ENCODE measurements at regions not wholly inside any gene's neighbourhood (a gene's known extent, or its start where the extent isn't known, plus 50 kb on each side); places are given as distances from the start of the nearest gene placed in this dataset.
"Not testable (repeated sequence)": the region's sequence is repeated elsewhere in the genome, so short reads cannot be mapped to it uniquely, and the experiment has no call there.

- H3K9me3 Mint-ChIP-seq; DNase-seq (ENCODE audit: extremely low spot score, unreplicated experiment); H3K4me1 Mint-ChIP-seq (ENCODE audit: unreplicated experiment); H3K27me3 Mint-ChIP-seq; H3K4me3 Mint-ChIP-seq; H3K27ac Mint-ChIP-seq; H3K36me3 Mint-ChIP-seq: not testable (repeated sequence)
These were observed 139.2 kb upstream of the TPTE start for GRCh38 chr21:10382135-10382534.

- not testable (repeated sequence) for H3K4me3 Mint-ChIP-seq; H3K4me1 Mint-ChIP-seq (ENCODE audit: unreplicated experiment); H3K9me3 Mint-ChIP-seq; H3K27me3 Mint-ChIP-seq; DNase-seq (ENCODE audit: extremely low spot score, unreplicated experiment); H3K27ac Mint-ChIP-seq; H3K36me3 Mint-ChIP-seq
These were observed 138.8 kb upstream of the TPTE start for GRCh38 chr21:10382580-10382979.

DNA sequence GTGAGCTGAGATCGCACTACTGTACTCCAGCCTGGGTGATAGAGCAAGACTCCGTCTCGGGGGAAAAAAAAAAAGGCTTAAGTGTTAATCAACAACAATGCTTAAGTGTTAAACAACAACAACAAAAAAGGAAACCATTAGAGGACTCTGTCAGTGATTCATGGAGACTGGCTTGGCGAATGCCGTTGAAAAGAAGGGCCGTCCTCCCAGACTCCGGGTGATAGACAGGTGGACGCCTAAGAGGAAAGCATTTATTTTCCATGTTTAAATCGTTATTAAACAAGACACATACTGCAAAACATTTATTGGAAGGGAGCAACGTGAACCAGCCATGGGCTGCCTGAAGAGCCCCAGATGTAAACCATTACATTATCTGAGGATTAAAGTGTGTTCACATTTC lies 137.8 kb upstream of the TPTE start:
- not testable (repeated sequence) for H3K4me1 Mint-ChIP-seq (ENCODE audit: unreplicated experiment); DNase-seq (ENCODE audit: extremely low spot score, unreplicated experiment); H3K27me3 Mint-ChIP-seq; H3K36me3 Mint-ChIP-seq; H3K27ac Mint-ChIP-seq; H3K9me3 Mint-ChIP-seq; H3K4me3 Mint-ChIP-seq

GRCh38 chr21:10384304-10384861 lies 137.0 kb upstream of the TPTE start:
- not testable (repeated sequence) for H3K27me3 Mint-ChIP-seq; DNase-seq (ENCODE audit: extremely low spot score, unreplicated experiment); H3K4me1 Mint-ChIP-seq (ENCODE audit: unreplicated experiment); H3K36me3 Mint-ChIP-seq; H3K27ac Mint-ChIP-seq; H3K4me3 Mint-ChIP-seq; H3K9me3 Mint-ChIP-seq

GRCh38 chr21:10385202-10385601 lies 136.2 kb upstream of the TPTE start:
- not testable (repeated sequence) for H3K27ac Mint-ChIP-seq; DNase-seq (ENCODE audit: extremely low spot score, unreplicated experiment); H3K4me1 Mint-ChIP-seq (ENCODE audit: unreplicated experiment); H3K9me3 Mint-ChIP-seq; H3K4me3 Mint-ChIP-seq; H3K27me3 Mint-ChIP-seq; H3K36me3 Mint-ChIP-seq

GRCh38 chr21:10385898-10386527 lies 135.4 kb upstream of the TPTE start:
- DNase-seq (ENCODE audit: extremely low spot score, unreplicated experiment); H3K27me3 Mint-ChIP-seq; H3K4me1 Mint-ChIP-seq (ENCODE audit: unreplicated experiment); H3K36me3 Mint-ChIP-seq; H3K27ac Mint-ChIP-seq; H3K9me3 Mint-ChIP-seq; H3K4me3 Mint-ChIP-seq: not testable (repeated sequence)

DNA sequence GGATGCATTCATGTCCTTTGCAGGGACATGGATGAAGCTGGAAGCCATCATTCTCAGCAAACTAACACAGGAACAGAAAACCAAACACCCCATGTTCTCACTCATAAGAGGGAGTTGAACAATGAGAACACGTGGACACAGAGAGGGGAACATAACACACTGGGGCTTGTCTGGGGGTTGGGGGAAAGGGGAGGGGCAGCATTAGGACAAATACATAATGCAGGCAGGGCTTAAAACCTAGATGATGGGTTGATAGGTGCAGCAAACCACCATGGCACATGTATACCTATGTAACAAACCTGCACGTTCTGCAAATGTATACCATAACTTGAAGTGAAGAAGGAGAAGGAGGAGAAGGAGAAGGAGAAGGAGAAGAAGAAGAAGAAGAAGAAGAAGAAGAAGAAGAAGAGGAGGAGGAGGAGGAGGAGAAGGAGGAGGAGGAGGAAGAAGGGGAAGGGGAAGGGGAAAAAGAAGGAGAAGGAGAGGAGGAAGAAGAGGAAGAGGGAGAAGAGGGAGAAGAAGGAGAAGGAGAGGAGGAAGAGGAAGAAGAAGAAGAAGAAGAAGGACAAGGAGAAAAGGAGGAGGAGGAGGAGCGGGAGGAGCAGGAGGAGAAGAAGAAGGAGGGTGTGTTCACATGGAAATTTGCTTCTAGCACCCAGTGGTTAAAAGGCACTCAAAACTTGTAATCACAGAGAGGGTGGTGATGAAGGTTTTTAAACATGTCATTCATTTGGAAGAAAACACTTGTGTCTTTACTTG lies 133.5 kb upstream of the TPTE start:
- not testable (repeated sequence) for H3K4me1 Mint-ChIP-seq (ENCODE audit: unreplicated experiment); H3K27me3 Mint-ChIP-seq; H3K36me3 Mint-ChIP-seq; DNase-seq (ENCODE audit: extremely low spot score, unreplicated experiment); H3K9me3 Mint-ChIP-seq; H3K4me3 Mint-ChIP-seq; H3K27ac Mint-ChIP-seq

GRCh38 chr21:10388625-10389024 lies 132.8 kb upstream of the TPTE start:
- H3K4me3 Mint-ChIP-seq; H3K36me3 Mint-ChIP-seq; DNase-seq (ENCODE audit: extremely low spot score, unreplicated experiment): not testable (repeated sequence)

GRCh38 chr21:10392301-10392700 lies 129.1 kb upstream of the TPTE start:
- not testable (repeated sequence) for H3K36me3 Mint-ChIP-seq; DNase-seq (ENCODE audit: extremely low spot score, unreplicated experiment); H3K27me3 Mint-ChIP-seq; H3K4me1 Mint-ChIP-seq (ENCODE audit: unreplicated experiment); H3K4me3 Mint-ChIP-seq; H3K9me3 Mint-ChIP-seq; H3K27ac Mint-ChIP-seq

More at GRCh38 chr21:10388625-10389024, 132.8 kb upstream of the TPTE start:
- H3K27ac Mint-ChIP-seq; H3K9me3 Mint-ChIP-seq; H3K4me1 Mint-ChIP-seq (ENCODE audit: unreplicated experiment); H3K27me3 Mint-ChIP-seq: not testable (repeated sequence)

GRCh38 chr21:10395963-10396362 lies 125.4 kb upstream of the TPTE start:
- not testable (repeated sequence) for H3K9me3 Mint-ChIP-seq; H3K27me3 Mint-ChIP-seq; H3K4me3 Mint-ChIP-seq; H3K4me1 Mint-ChIP-seq (ENCODE audit: unreplicated experiment); H3K27ac Mint-ChIP-seq; DNase-seq (ENCODE audit: extremely low spot score, unreplicated experiment); H3K36me3 Mint-ChIP-seq

GRCh38 chr21:10397495-10397915 lies 123.9 kb upstream of the TPTE start:
- not testable (repeated sequence) for H3K4me1 Mint-ChIP-seq (ENCODE audit: unreplicated experiment); H3K4me3 Mint-ChIP-seq; H3K27ac Mint-ChIP-seq; DNase-seq (ENCODE audit: extremely low spot score, unreplicated experiment); H3K36me3 Mint-ChIP-seq; H3K9me3 Mint-ChIP-seq; H3K27me3 Mint-ChIP-seq

DNA sequence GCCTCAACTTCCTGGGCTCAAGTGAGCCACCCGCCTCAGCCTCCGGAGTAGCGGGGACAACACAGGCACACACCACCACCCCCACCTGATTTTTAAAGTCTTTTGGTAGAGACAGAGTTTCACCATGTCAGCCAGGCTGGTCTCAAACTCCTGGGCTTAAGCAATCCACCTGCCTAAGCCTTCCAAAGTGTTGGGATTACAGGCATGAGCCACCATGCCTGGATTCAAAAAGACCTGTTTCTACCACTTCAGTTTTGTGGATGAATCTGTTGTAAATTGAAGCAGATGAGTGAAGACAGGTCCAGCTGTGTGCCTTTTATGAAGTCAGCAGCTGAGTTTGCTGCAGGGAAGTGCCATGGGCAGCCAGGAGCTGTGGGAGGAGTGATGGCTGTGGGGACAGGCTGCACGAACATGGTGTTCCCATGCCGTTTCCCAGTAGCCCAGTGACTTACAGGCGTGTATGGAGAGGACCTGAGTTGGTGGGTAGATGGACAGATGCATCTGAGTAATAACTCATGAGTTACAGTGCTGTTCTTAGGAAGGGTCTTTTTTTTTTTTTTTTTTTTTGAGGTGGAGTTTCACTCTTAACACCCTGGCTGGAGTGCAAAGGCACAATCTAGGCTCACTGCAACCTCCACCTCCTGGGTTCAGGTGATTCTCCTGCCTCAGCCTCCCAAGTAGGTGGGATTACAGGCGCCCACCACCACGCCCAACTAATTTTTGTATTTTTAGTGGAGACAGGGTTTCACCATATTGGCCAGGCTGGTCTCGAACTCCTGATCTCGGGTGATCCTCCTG lies 122.5 kb upstream of the TPTE start:
- not testable (repeated sequence) for H3K4me3 Mint-ChIP-seq; DNase-seq (ENCODE audit: extremely low spot score, unreplicated experiment); H3K36me3 Mint-ChIP-seq; H3K27ac Mint-ChIP-seq; H3K9me3 Mint-ChIP-seq; H3K4me1 Mint-ChIP-seq (ENCODE audit: unreplicated experiment); H3K27me3 Mint-ChIP-seq

DNA sequence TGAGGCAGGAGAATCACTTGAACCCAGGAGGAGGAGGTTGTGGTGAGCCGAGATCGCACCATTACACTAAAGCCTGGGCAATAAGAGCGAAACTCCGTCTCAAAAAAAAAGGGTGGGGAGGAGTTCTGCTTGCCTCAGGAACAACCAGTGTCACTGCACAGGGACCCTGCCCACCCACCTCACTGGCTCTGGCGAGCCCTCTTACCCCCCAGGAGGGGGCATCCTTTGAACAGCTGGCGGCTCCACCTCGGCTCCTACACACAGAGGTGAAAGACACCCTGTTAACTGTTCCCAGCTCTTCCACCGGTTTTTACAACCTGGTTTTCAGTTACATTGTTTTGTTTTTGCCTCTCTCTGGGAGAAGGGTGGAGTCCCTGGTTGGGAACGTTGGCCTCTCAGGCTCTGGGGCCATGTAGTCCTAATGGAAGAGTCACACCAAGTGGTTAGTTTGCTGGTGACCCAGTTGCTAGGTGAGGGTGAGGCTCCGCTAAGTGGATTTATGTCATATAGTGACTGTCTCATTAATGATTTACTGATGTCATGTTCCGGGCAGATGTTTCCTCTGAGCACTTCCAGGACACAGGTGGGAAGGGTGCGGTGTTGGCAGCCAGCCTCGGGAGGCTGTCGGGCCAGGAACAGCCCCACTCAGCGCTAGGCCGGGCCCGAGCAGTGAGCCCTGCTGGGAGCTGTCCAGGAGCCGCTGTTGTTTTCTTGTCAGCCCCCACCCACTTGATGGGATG lies 120.6 kb upstream of the TPTE start:
- not testable (repeated sequence) for H3K27me3 Mint-ChIP-seq; H3K9me3 Mint-ChIP-seq; H3K4me3 Mint-ChIP-seq; H3K4me1 Mint-ChIP-seq (ENCODE audit: unreplicated experiment); H3K36me3 Mint-ChIP-seq; DNase-seq (ENCODE audit: extremely low spot score, unreplicated experiment); H3K27ac Mint-ChIP-seq

Measured in type B pancreatic cell (in vitro differentiated cells).